ENCODE measurements at regions not wholly inside any gene's neighbourhood (a gene's known extent, or its start where the extent isn't known, plus 50 kb on each side); places are given as distances from the start of the nearest gene placed in this dataset.
"Not testable (repeated sequence)": the region's sequence is repeated elsewhere in the genome, so short reads cannot be mapped to it uniquely, and the experiment has no call there.

GRCh38 chr12:24366514-24366913 lies 417.0 kb upstream of the SOX5 start:
- Mint-ChIP-seq H3K9me3 (ENCODE audit: insufficient read depth) (no peaks in the 10 kb centered on the region), H3K27ac (no peak overlapping the region), H3K4me1 (ENCODE audit: low read depth) (no peaks in the 10 kb centered on the region), H3K4me3 (no peak overlapping the region), H3K27me3 (ENCODE audit: low read depth) (no peaks in the 10 kb centered on the region), H3K36me3 (ENCODE audit: low read depth) (no peaks in the 10 kb centered on the region)
- CTCF ChIA-PET, result no interaction called here
- no peak for DNase-seq
- ATAC-seq, result no peak
- POLR2A ChIA-PET, result no interaction called here

GRCh38 chr12:24364921-24365320 lies 415.5 kb upstream of the SOX5 start:
- no peak for DNase-seq
- H3K36me3 Mint-ChIP-seq (ENCODE audit: low read depth), result no peaks in the 10 kb centered on the region

DNA sequence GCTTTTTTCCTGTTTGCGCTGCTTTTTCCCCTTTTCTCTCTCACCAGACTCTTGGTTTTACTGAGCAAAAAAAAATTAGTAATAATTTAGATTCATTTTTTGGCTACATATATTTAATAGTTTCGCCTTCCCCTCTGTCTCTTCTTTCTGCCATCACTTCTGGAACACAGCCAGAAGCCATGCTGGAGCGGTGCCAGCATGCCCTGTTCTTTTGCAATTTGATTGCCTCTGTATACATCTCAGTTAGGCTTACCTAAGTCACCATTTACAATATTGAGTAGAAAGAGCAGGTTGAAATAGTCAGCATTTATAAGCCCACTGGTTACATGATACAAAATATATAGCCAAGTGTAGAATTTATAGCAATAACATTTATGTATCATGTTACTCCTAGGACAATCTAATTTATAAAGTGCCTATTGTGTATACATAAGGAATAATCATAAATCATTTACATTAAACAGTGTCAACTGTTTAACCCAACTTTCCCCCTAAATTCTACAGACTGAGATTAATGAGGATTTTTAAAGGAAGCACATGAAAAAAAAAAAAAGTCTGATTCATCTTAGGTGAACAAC lies 413.8 kb upstream of the SOX5 start:
- no peaks in the 10 kb centered on the region for H3K4me1 Mint-ChIP-seq (ENCODE audit: low read depth)
- ATAC-seq (no peak), DNase-seq (no peak)
- no peaks in the 10 kb centered on the region for H3K36me3 Mint-ChIP-seq (ENCODE audit: low read depth)
- H3K4me3 Mint-ChIP-seq, result no peak overlapping the region
- ChIA-PET POLR2A (no interaction called here), CTCF (no interaction called here)
- no peak overlapping the region for H3K27ac Mint-ChIP-seq
- H3K27me3 Mint-ChIP-seq (ENCODE audit: low read depth), result no peaks in the 10 kb centered on the region
- H3K9me3 Mint-ChIP-seq (ENCODE audit: insufficient read depth), result no peaks in the 10 kb centered on the region

More at GRCh38 chr12:24364921-24365320, 415.5 kb upstream of the SOX5 start:
- Mint-ChIP-seq H3K27me3 (ENCODE audit: low read depth) (no peaks in the 10 kb centered on the region), H3K4me3 (no peak overlapping the region), H3K4me1 (ENCODE audit: low read depth) (no peaks in the 10 kb centered on the region), H3K9me3 (ENCODE audit: insufficient read depth) (no peaks in the 10 kb centered on the region), H3K27ac (no peak overlapping the region)
- POLR2A ChIA-PET, result no interaction called here
- ATAC-seq, result no peak
- CTCF ChIA-PET, result no interaction called here

GRCh38 chr12:24361877-24362580 lies 412.6 kb upstream of the SOX5 start:
- no peak overlapping the region for H3K4me3 Mint-ChIP-seq
- no peak overlapping the region for H3K27ac Mint-ChIP-seq
- ATAC-seq (no peak), DNase-seq (no peak)
- no peaks in the 10 kb centered on the region for H3K9me3 Mint-ChIP-seq (ENCODE audit: insufficient read depth)
- no peaks in the 10 kb centered on the region for H3K4me1 Mint-ChIP-seq (ENCODE audit: low read depth)
- CTCF ChIA-PET, result no interaction called here
- no peaks in the 10 kb centered on the region for H3K27me3 Mint-ChIP-seq (ENCODE audit: low read depth)
- H3K36me3 Mint-ChIP-seq (ENCODE audit: low read depth), result no peaks in the 10 kb centered on the region
- POLR2A ChIA-PET, result no interaction called here

GRCh38 chr12:24360907-24361306 lies 411.4 kb upstream of the SOX5 start:
- Mint-ChIP-seq H3K27ac (no peak overlapping the region), H3K4me3 (no peak overlapping the region), H3K4me1 (ENCODE audit: low read depth) (no peaks in the 10 kb centered on the region), H3K9me3 (ENCODE audit: insufficient read depth) (no peaks in the 10 kb centered on the region), H3K36me3 (ENCODE audit: low read depth) (no peaks in the 10 kb centered on the region), H3K27me3 (ENCODE audit: low read depth) (no peaks in the 10 kb centered on the region)
- ChIA-PET POLR2A (interaction anchor here (0.7 kb wide), 1 partner anchor 1317 kb away, joined by 3 read pairs; no protein-coding TSS in a partner anchor), CTCF (no interaction called here)
- ATAC-seq, result no peak
- DNase-seq, result no peak

DNA sequence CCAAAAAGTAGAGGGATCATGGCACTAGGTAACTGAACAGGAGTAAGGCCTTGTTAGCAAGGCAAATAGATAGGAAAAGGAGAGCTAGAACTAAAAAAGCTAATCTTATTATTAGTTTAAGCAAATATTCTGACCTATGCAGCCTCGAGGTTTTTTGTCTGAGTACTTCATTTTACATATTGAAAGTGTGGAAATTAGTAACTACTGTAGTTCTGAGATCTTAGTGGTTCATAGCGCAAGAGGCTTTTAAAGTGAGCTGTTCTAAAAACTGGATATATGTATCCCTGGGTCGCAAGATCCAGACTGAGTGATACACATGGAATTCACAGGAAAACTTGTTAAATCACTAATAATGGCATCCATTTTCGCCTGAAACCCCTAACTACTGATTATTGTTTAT lies 411.0 kb upstream of the SOX5 start:
- Mint-ChIP-seq H3K9me3 (ENCODE audit: insufficient read depth) (no peaks in the 10 kb centered on the region), H3K27ac (no peak overlapping the region), H3K36me3 (ENCODE audit: low read depth) (no peaks in the 10 kb centered on the region), H3K27me3 (ENCODE audit: low read depth) (no peaks in the 10 kb centered on the region), H3K4me1 (ENCODE audit: low read depth) (no peaks in the 10 kb centered on the region), H3K4me3 (no peak overlapping the region)
- ChIA-PET POLR2A (interaction anchor here (0.7 kb wide), 1 partner anchor 1316 kb away, joined by 3 read pairs; no protein-coding TSS in a partner anchor), CTCF (no interaction called here)
- ATAC-seq (no peak), DNase-seq (no peak)

DNA sequence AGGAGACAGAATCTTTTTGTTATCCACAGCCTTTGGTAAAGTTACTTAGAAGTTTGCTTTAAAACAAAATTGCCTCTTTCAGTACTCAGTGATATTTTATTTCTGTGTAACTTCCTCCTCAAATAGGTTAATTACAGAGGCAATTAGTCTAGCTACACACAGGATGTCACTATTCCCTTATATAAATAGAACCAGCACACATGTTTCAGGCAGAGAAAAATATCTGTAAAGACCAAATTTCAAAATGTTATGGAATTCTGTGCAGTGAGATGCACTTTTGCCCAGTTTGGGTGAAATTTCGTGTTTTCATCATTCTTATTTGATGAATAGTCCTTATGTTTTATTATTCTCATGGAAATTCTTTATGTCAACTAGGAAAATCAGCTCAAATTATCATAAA lies 410.6 kb upstream of the SOX5 start:
- no peaks in the 10 kb centered on the region for H3K4me1 Mint-ChIP-seq (ENCODE audit: low read depth)
- H3K27me3 Mint-ChIP-seq (ENCODE audit: low read depth), result no peaks in the 10 kb centered on the region
- no peak overlapping the region for H3K4me3 Mint-ChIP-seq
- no peaks in the 10 kb centered on the region for H3K9me3 Mint-ChIP-seq (ENCODE audit: insufficient read depth)
- H3K27ac Mint-ChIP-seq, result no peak overlapping the region
- no peaks in the 10 kb centered on the region for H3K36me3 Mint-ChIP-seq (ENCODE audit: low read depth)
- ChIA-PET POLR2A (no interaction called here), CTCF (no interaction called here)
- ATAC-seq (no peak), DNase-seq (no peak)

DNA sequence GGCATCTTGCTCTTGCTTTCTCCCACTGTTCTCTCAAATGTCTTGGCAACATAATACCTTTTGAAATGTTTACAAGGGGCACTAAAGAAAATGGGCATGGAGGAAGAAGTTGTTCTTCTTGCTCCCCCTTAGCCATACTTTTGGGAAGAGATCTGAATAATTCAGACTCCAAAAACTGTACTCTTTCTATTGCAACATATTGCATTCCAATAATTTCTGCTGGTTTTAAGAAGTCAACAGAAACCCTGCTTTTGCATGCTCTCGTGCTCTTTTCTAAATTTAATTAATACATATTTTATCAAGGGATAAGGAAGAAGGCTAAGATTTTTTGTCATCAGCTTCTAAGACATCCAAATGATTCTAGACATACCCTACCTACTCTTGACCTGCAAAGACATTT lies 409.9 kb upstream of the SOX5 start:
- CTCF ChIA-PET, result no interaction called here
- ATAC-seq, result no peak

GRCh38 chr12:24356240-24356804 lies 406.9 kb upstream of the SOX5 start:
- Mint-ChIP-seq H3K27me3 (ENCODE audit: low read depth) (no peaks in the 10 kb centered on the region), H3K4me3 (no peak overlapping the region), H3K36me3 (ENCODE audit: low read depth) (no peaks in the 10 kb centered on the region), H3K9me3 (ENCODE audit: insufficient read depth) (no peaks in the 10 kb centered on the region), H3K4me1 (ENCODE audit: low read depth) (no peaks in the 10 kb centered on the region), H3K27ac (no peak overlapping the region)
- ATAC-seq (no peak), DNase-seq (no peak)
- ChIA-PET POLR2A (no interaction called here), CTCF (no interaction called here)

More for the DNA sequence above, 409.9 kb upstream of the SOX5 start:
- H3K27me3 Mint-ChIP-seq (ENCODE audit: low read depth), result no peaks in the 10 kb centered on the region
- no peaks in the 10 kb centered on the region for H3K36me3 Mint-ChIP-seq (ENCODE audit: low read depth)
- POLR2A ChIA-PET, result no interaction called here
- no peak for DNase-seq
- no peaks in the 10 kb centered on the region for H3K4me1 Mint-ChIP-seq (ENCODE audit: low read depth)
- H3K9me3 Mint-ChIP-seq (ENCODE audit: insufficient read depth), result no peaks in the 10 kb centered on the region
- no peak overlapping the region for H3K4me3 Mint-ChIP-seq
- H3K27ac Mint-ChIP-seq, result no peak overlapping the region

DNA sequence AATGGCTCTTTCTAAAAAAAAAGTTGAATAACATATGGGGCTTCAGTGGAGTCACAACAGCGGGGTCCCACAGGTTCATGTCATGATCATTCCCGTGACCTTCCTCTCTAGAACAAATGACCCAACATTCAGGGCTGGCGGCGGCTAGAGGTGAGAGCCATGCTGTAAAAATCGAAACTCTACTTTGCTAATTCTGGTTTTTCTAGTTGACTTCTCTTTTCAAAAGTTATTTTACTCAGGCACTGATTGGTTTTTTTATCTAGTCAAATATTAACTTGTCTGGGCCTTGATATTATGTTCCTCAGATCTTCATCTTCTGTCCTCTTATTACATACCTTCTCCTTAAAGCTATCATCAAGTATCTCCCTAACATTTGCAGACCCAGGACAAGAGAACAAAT lies 402.9 kb upstream of the SOX5 start:
- ChIA-PET CTCF (no interaction called here), POLR2A (no interaction called here)
- Mint-ChIP-seq H3K36me3 (ENCODE audit: low read depth) (no peaks in the 10 kb centered on the region), H3K27ac (no peak overlapping the region), H3K9me3 (ENCODE audit: insufficient read depth) (no peaks in the 10 kb centered on the region), H3K27me3 (ENCODE audit: low read depth) (no peaks in the 10 kb centered on the region), H3K4me1 (ENCODE audit: low read depth) (no peaks in the 10 kb centered on the region), H3K4me3 (no peak overlapping the region)
- ATAC-seq (no peak), DNase-seq (no peak)

DNA sequence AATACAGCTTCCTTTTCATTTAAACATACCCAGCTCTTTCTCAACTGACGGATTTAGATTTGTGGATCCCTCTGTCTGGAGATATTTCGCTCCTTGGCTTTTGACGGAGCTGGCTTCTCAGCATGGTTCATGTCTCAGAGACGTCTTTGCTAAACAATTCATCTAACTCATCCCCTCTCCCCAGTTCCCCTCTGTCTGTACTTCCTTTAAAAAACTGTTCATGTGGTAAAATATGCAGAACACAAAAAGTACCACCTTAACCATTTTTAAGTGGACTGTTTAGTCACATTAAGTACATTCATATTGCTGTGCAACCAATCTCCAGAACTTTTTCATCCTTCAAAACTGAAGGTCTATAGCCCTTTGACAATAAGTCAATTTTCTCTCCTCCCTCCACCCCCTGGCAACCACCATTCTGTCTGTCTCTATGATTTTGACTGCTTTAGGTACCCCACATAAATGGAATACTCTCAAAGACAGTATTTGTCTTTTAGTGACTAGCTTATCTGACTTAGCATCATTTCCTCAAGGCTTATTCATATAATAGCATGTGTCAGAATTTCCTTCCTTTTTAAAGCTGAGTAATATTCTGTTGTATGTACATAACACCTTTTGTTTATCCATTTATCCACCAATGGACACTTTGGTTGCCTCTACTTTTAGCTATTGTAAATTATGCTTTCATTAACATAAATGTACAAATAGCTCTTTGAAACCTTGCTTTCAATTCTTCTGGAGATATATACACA lies 399.8 kb upstream of the SOX5 start:
- Mint-ChIP-seq H3K9me3 (ENCODE audit: insufficient read depth) (no peaks in the 10 kb centered on the region), H3K27ac (no peak overlapping the region), H3K4me1 (ENCODE audit: low read depth) (no peaks in the 10 kb centered on the region), H3K27me3 (ENCODE audit: low read depth) (no peaks in the 10 kb centered on the region), H3K4me3 (no peak overlapping the region), H3K36me3 (ENCODE audit: low read depth) (no peaks in the 10 kb centered on the region)
- POLR2A ChIA-PET, result no interaction called here
- DNase-seq, result no peak
- no peak for ATAC-seq
- CTCF ChIA-PET, result no interaction called here

- H3K4me3 Mint-ChIP-seq, result not testable (repeated sequence)
These were observed 398.7 kb upstream of the SOX5 start for GRCh38 chr12:24348180-24348579.

More at GRCh38 chr12:24348180-24348579, 398.7 kb upstream of the SOX5 start:
- ATAC-seq; DNase-seq; H3K27me3 Mint-ChIP-seq (ENCODE audit: low read depth); CTCF ChIA-PET; POLR2A ChIA-PET; H3K27ac Mint-ChIP-seq; H3K9me3 Mint-ChIP-seq (ENCODE audit: insufficient read depth); H3K4me1 Mint-ChIP-seq (ENCODE audit: low read depth); H3K36me3 Mint-ChIP-seq (ENCODE audit: low read depth): not testable (repeated sequence)
